Epithelial cell of proximal tubule (primary cell): ENCODE measurements at regions not wholly inside any gene's neighbourhood (a gene's known extent, or its start where the extent isn't known, plus 50 kb on each side); places are given as distances from the start of the nearest gene placed in this dataset.

Experiments
- DNase-seq: peaks from one replicate; pipeline ENCODE4 v3.0.0-alpha.2; 2011; ENCODE audit warnings: low read depth
- H3K4me3 ChIP-seq: 2 replicates; pipeline ENCODE4 v1.5.1; 2011; ENCODE audit warnings: low read depth, mild to moderate bottlenecking, low read length
- TF ChIP-seq, protein P1 (sequence below): conservative IDR thresholded peaks from 2 replicates; pipeline ENCODE4 v1.5.1; 2012; ENCODE audit warnings: low read depth, mild to moderate bottlenecking, low read length

DNA sequence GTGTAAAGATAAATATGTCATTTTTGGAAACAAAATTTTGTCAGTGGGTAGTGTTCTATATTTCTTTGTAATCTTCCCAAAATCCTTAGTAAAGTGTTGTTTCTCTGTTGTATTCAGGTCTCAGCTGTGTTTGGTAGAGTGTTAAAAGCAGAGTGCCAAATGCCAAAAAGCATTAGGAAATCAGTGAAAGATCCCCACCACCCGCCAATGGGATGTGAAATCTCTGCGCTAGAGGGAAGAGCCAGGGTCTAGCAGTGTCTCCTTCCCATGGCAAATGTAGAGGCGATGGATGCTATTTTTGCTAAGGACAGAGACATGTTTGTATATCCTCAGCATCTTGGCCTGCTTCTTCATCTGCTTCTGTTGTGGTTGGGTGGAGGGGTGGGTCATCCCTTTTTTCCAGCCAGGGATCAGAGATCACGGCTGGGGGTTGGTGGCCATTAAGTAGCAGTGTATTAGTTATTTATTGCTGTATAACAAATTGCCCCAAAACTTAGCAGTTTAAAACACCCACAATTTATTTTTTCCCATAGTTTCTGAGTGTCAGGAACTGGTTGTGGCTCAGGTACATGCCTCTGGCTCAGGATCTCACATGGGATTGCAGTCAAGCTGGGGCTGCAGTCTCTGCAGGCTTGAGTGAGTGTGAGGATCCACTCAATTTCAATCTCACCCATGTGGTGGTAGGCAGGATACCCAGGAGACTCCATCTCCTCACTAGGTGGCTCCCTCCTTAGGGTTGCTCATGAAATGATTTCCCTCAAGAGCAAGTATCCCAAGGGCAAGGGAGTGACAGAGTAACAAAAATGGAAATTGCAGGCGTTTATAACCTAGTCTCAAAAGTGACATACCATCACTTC lies 211.9 kb downstream of the MYCN start:
- TF ChIP-seq, protein P1, sequence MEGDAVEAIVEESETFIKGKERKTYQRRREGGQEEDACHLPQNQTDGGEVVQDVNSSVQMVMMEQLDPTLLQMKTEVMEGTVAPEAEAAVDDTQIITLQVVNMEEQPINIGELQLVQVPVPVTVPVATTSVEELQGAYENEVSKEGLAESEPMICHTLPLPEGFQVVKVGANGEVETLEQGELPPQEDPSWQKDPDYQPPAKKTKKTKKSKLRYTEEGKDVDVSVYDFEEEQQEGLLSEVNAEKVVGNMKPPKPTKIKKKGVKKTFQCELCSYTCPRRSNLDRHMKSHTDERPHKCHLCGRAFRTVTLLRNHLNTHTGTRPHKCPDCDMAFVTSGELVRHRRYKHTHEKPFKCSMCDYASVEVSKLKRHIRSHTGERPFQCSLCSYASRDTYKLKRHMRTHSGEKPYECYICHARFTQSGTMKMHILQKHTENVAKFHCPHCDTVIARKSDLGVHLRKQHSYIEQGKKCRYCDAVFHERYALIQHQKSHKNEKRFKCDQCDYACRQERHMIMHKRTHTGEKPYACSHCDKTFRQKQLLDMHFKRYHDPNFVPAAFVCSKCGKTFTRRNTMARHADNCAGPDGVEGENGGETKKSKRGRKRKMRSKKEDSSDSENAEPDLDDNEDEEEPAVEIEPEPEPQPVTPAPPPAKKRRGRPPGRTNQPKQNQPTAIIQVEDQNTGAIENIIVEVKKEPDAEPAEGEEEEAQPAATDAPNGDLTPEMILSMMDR = no peak
- no peak overlapping the region for H3K4me3 ChIP-seq
- DNase-seq = no peak

DNA sequence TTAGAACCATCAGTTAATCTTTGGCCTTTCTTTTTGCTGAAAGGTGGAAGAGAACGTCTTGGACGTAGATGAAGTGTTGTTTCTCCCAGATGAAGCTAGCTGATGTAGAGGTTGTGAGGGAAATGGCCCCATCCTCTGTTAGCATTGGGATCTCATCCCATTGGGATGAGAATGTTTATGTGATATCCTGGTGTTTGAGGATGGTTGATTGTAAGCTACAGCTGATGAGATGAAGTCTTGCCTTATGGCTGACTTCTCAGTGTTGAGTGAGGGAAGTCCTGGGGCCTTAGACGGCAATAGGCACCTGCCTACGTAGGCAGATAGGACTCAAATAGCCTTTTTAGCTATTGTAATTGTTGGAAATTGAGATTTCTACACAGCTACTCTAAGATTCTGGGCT lies 211.3 kb downstream of the MYCN start:
- H3K4me3 ChIP-seq = no peak overlapping the region
- no peak for DNase-seq
- TF ChIP-seq, protein P1 = no peak

DNA sequence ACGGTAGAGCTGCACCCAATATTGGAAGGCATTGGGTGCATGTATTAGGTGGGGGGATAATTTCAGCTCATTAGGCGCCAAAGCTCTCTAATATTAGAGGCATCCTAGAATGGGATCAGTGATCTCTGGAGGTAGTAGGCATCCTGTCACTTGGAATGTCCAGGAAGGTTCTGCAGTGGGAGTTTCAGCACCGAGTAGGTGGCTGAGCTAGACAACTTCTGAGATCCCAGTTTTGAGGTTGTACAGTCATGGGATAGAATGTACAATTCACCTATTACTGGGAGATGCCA lies 210.9 kb downstream of the MYCN start:
- no peak overlapping the region for H3K4me3 ChIP-seq
- TF ChIP-seq, protein P1 = no peak
- DNase-seq = no peak

DNA sequence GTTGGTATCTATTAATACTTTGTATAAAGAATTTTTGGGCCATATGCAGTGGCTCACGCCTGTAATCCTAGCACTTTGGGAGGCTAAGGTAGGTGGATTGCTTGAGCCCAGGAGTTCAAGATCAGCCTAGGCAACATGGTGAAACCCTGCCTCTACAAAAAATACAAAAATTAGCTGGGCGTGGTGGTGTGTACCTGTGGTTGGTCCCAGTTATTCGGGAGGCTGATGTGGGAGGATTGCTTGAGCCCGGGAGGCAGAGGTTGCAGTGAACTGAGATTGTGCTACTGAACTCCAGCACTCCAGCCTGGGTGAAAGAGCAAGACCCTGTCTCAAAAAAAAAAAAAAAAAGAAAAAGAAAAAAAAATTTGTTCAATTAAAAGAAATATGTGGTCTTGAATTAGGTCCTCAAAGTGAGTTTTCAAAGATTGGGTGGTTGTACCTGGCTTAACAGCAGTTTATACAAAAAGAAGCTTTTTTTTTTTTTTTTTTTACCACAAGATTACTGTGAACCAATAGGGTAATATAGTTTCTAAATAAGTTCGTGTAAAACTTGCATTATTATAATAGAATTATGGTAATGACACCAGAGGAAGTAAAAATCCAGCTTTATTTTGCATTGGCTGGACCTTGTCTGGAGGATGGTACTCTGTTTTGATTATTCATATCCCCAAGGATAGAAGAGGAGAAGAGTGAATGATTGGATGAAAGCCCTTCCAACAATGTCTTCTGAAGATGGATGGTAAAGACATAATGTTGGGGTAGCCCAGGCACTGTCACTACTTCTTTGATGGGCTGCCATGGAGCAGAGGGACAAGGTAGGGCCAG lies 210.3 kb downstream of the MYCN start:
- TF ChIP-seq, protein P1 = no peak
- DNase-seq = no peak
- no peak overlapping the region for H3K4me3 ChIP-seq

DNA sequence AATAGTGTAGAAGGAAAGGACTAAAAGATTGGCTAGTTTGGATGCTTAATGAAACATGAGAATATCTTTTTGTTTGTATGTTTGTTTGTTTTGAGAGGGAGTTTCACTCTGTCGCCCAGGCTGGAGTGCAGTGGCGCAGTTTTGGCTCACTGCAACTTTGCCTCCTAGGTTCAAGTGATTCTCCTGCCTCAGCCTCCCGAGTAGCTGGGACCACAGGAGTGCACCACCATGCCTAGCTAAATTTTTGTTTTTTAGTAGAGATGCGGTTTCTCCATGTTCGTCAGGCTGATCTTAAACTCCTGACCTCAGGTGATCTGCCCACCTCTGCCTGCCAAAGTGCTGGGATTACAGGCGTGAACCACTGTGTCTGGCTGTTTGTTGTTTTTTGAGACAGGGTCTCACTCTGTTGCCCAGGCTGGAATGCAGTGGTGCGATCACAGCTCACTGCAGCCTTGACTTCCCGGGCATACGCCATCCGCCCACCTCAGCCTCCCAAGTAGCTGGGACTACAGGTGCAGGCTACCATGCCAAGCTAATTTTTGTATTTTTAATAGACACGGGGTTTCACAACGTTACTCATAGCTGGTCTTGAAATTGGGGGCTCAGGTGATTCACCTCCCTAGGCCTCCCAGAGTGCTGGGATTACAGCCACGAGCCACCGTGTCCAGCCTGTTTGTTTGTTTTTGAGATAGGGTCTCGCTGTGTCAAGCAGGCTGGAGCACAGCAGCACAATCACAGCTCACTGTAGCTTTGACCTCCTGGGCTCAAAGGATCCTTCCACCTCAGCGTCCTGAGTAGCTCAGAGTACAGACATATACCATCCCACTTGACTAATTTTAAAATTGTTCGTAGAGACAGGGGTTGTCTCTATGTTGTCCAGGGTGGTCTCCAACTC lies 209.2 kb downstream of the MYCN start:
- H3K4me3 ChIP-seq = no peak overlapping the region
- TF ChIP-seq, protein P1 = no peak
- DNase-seq = no peak

DNA sequence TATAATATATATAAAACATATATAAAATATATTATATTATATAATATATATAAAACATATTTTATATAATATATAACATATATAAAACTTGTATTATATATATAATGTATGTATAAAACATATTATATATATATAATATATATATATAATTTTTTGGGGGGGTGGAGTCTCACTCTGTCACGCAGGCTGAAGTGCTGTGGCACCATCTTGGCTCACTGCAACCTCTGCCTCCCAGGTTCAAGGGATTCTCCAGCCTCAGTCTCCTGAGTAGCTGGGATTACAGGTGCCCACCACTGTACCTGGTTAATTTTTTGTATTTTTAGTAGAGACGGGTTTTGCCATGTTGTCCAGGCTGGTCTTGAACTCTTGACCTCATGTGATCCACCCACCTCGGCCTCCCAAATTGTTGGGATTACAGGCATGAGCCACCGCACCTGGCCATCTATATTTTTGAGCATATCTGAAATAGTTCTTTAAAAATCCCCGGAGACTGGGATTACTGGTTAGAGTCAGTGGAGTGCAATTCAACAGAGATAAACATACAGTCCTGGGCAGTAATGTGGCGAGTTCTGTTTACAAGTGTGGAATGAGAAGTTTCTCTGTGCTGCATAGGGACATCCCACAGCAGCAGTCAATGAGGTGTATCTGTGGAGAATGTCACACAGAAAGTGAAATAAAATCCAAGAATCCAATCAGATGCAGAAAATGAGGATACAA lies 208.4 kb downstream of the MYCN start:
- TF ChIP-seq, protein P1 = no peak
- DNase-seq = no peak

More for the DNA sequence above, 208.4 kb downstream of the MYCN start:
- H3K4me3 ChIP-seq = no peak overlapping the region
